ENCODE measurements at regions not wholly inside any gene's neighbourhood (a gene's known extent, or its start where the extent isn't known, plus 50 kb on each side); places are given as distances from the start of the nearest gene placed in this dataset.

DNA sequence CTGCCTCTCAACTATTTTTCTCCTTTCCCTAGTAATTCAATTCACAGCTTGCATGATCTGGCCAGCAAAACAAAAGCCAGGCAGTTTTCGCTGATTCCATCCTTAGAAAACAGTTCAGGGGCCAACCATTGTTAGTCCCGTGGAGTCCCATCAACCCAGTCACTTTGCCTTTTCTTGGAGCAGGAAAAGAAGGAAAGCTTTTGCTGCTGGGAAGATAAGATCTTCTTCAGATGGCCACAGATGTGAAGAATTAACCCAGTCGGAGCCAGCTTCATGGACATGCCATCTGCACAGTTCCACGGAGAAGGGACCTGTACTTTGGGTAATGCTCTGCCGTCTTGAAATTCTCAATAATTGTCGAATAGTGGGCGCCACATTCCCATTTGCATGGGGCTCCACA, 76.9 kb upstream of the TSHZ2 start:
- no peaks in the 10 kb centered on the region for H4K20me1 ChIP-seq (ENCODE audit: insufficient read depth, low read length)
- H2AFZ ChIP-seq (ENCODE audit: low read depth, low read length) = no peak overlapping the region
- no peaks in the 10 kb centered on the region for H3K36me3 ChIP-seq (ENCODE audit: insufficient read depth, low read length)
- no peak overlapping the region for H3K4me3 ChIP-seq (ENCODE audit: low read depth in 1 of 2, low read length in 2 of 2)
- H3K27me3 ChIP-seq (ENCODE audit: insufficient read depth, low read length, poor library complexity) = peaks cover 13% of the 10 kb centered on the region
- H3K27ac ChIP-seq (ENCODE audit: low read length) = no peak overlapping the region
- H3K4me2 ChIP-seq (ENCODE audit: insufficient read depth, low read length) = no peak overlapping the region
- no peaks in the 10 kb centered on the region for H3K9me3 ChIP-seq (ENCODE audit: insufficient read depth, low read length, severe bottlenecking)
- no peak for ATAC-seq (ENCODE audit: insufficient read depth, low read depth)
- no peaks in the 10 kb centered on the region for H3K79me2 ChIP-seq (ENCODE audit: insufficient read depth, low read length)
- DNase-seq = no peak
- TF ChIP-seq, protein P1, sequence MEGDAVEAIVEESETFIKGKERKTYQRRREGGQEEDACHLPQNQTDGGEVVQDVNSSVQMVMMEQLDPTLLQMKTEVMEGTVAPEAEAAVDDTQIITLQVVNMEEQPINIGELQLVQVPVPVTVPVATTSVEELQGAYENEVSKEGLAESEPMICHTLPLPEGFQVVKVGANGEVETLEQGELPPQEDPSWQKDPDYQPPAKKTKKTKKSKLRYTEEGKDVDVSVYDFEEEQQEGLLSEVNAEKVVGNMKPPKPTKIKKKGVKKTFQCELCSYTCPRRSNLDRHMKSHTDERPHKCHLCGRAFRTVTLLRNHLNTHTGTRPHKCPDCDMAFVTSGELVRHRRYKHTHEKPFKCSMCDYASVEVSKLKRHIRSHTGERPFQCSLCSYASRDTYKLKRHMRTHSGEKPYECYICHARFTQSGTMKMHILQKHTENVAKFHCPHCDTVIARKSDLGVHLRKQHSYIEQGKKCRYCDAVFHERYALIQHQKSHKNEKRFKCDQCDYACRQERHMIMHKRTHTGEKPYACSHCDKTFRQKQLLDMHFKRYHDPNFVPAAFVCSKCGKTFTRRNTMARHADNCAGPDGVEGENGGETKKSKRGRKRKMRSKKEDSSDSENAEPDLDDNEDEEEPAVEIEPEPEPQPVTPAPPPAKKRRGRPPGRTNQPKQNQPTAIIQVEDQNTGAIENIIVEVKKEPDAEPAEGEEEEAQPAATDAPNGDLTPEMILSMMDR (IDR thresholded peaks at IDR 0.05; ENCODE audit: borderline replicate concordance, extremely low read depth, low read length, poor library complexity, severe bottlenecking) = no peak
- TF ChIP-seq EZH2 (IDR thresholded peaks at IDR 0.05; ENCODE audit: borderline replicate concordance, low read depth, low read length, severe bottlenecking) = no peak
- no peak overlapping the region for H3K9ac ChIP-seq (ENCODE audit: low read depth, low read length)
- H3K4me1 ChIP-seq (ENCODE audit: insufficient read depth, low read length) = no peaks in the 10 kb centered on the region

DNA sequence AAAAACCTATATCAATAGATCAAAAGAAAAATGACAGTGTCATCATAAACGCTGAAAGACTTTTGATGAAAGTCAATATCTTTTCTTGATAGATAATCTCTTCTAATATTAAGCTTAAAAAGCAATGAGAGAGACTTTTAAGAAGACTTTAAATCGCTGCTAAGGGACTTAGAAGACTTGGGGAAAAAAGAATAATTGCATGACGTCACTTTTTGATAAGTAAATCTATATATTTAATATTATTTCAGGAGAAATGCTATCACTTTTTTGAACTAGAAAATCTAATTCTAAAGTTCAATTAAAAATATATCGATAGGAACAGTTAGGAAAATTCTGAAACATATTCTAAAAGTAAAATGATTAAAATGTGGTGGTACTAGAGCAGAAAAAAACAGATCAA, 78.7 kb upstream of the TSHZ2 start:
- H2AFZ ChIP-seq (ENCODE audit: low read depth, low read length) = no peak overlapping the region
- H3K9me3 ChIP-seq (ENCODE audit: insufficient read depth, low read length, severe bottlenecking) = no peaks in the 10 kb centered on the region
- no peak overlapping the region for H3K4me2 ChIP-seq (ENCODE audit: insufficient read depth, low read length)
- H3K4me1 ChIP-seq (ENCODE audit: insufficient read depth, low read length) = no peaks in the 10 kb centered on the region
- peaks cover 9% of the 10 kb centered on the region for H3K27me3 ChIP-seq (ENCODE audit: insufficient read depth, low read length, poor library complexity)
- no peaks in the 10 kb centered on the region for H3K79me2 ChIP-seq (ENCODE audit: insufficient read depth, low read length)
- ATAC-seq (ENCODE audit: insufficient read depth, low read depth) = no peak
- no peak for DNase-seq
- no peaks in the 10 kb centered on the region for H3K36me3 ChIP-seq (ENCODE audit: insufficient read depth, low read length)
- H4K20me1 ChIP-seq (ENCODE audit: insufficient read depth, low read length) = no peaks in the 10 kb centered on the region
- H3K4me3 ChIP-seq (ENCODE audit: low read depth in 1 of 2, low read length in 2 of 2) = no peak overlapping the region
- H3K27ac ChIP-seq (ENCODE audit: low read length) = no peak overlapping the region
- no peak for TF ChIP-seq EZH2 (IDR thresholded peaks at IDR 0.05; ENCODE audit: borderline replicate concordance, low read depth, low read length, severe bottlenecking)
- TF ChIP-seq, protein P1 (IDR thresholded peaks at IDR 0.05; ENCODE audit: borderline replicate concordance, extremely low read depth, low read length, poor library complexity, severe bottlenecking) = no peak
- no peak overlapping the region for H3K9ac ChIP-seq (ENCODE audit: low read depth, low read length)

DNA sequence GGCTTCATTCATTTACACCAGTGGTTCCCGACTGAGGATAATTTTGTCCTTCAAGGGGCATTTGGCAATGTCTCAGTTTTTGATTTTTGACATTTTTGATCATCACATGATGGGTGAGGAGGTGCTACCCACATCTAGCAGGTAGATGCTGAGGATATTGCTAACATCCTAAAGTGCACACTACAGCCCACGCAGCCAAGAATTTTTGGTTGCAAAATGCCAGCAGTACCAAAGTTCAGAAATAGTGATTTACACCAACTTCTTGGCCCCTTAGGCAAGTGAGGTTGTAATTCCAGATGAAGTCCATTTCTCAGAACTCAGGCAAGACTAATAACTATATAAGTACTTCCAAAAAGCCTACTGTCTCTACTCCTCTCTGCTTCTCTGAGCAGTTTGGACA, 80.1 kb upstream of the TSHZ2 start:
- DNase-seq = no peak
- Histone ChIP-seq H3K9ac (ENCODE audit: low read depth, low read length) (no peak overlapping the region), H3K4me2 (ENCODE audit: insufficient read depth, low read length) (no peak overlapping the region), H3K27me3 (ENCODE audit: insufficient read depth, low read length, poor library complexity) (no peaks in the 10 kb centered on the region), H3K4me3 (ENCODE audit: low read depth in 1 of 2, low read length in 2 of 2) (no peak overlapping the region), H4K20me1 (ENCODE audit: insufficient read depth, low read length) (no peaks in the 10 kb centered on the region), H3K79me2 (ENCODE audit: insufficient read depth, low read length) (no peaks in the 10 kb centered on the region), H2AFZ (ENCODE audit: low read depth, low read length) (no peak overlapping the region), H3K27ac (ENCODE audit: low read length) (no peak overlapping the region), H3K9me3 (ENCODE audit: insufficient read depth, low read length, severe bottlenecking) (no peaks in the 10 kb centered on the region), H3K4me1 (ENCODE audit: insufficient read depth, low read length) (no peaks in the 10 kb centered on the region), H3K36me3 (ENCODE audit: insufficient read depth, low read length) (no peaks in the 10 kb centered on the region)
- ATAC-seq (ENCODE audit: insufficient read depth, low read depth) = no peak
- TF ChIP-seq EZH2 (IDR thresholded peaks at IDR 0.05; ENCODE audit: borderline replicate concordance, low read depth, low read length, severe bottlenecking) = no peak
- TF ChIP-seq, protein P1 (IDR thresholded peaks at IDR 0.05; ENCODE audit: borderline replicate concordance, extremely low read depth, low read length, poor library complexity, severe bottlenecking) = no peak

DNA sequence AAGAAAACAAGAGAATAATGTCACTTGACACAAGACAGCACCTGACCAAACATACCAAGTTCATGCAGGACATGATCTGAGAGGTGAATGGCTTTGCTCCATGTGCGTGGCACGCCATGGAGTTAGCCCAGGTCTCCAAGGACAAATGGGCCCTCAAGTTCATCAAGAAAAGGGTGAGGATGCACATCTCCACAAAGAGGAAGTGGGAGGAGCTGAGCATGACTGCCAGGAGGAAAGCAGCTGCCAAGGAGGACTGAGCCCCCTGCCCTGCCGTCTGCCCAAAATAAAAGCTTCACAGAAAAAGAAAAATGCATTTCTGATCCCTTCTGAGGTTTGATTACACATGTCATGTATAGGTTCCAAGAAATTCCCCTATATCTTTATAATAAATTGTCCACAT, 82.0 kb upstream of the TSHZ2 start:
- no peaks in the 10 kb centered on the region for H3K36me3 ChIP-seq (ENCODE audit: insufficient read depth, low read length)
- H3K4me1 ChIP-seq (ENCODE audit: insufficient read depth, low read length) = no peaks in the 10 kb centered on the region
- H3K4me2 ChIP-seq (ENCODE audit: insufficient read depth, low read length) = no peak overlapping the region
- no peak overlapping the region for H3K27ac ChIP-seq (ENCODE audit: low read length)
- DNase-seq = no peak
- TF ChIP-seq, protein P1 (IDR thresholded peaks at IDR 0.05; ENCODE audit: borderline replicate concordance, extremely low read depth, low read length, poor library complexity, severe bottlenecking) = no peak
- no peak for TF ChIP-seq EZH2 (IDR thresholded peaks at IDR 0.05; ENCODE audit: borderline replicate concordance, low read depth, low read length, severe bottlenecking)
- H3K79me2 ChIP-seq (ENCODE audit: insufficient read depth, low read length) = no peaks in the 10 kb centered on the region
- H4K20me1 ChIP-seq (ENCODE audit: insufficient read depth, low read length) = no peaks in the 10 kb centered on the region
- ATAC-seq (ENCODE audit: insufficient read depth, low read depth) = no peak
- no peaks in the 10 kb centered on the region for H3K27me3 ChIP-seq (ENCODE audit: insufficient read depth, low read length, poor library complexity)
- no peak overlapping the region for H3K4me3 ChIP-seq (ENCODE audit: low read depth in 1 of 2, low read length in 2 of 2)
- H3K9ac ChIP-seq (ENCODE audit: low read depth, low read length) = no peak overlapping the region
- no peak overlapping the region for H2AFZ ChIP-seq (ENCODE audit: low read depth, low read length)
- no peaks in the 10 kb centered on the region for H3K9me3 ChIP-seq (ENCODE audit: insufficient read depth, low read length, severe bottlenecking)
